ENCODE measurements at regions not wholly inside any gene's neighbourhood (a gene's known extent, or its start where the extent isn't known, plus 50 kb on each side); places are given as distances from the start of the nearest gene placed in this dataset.

DNA sequence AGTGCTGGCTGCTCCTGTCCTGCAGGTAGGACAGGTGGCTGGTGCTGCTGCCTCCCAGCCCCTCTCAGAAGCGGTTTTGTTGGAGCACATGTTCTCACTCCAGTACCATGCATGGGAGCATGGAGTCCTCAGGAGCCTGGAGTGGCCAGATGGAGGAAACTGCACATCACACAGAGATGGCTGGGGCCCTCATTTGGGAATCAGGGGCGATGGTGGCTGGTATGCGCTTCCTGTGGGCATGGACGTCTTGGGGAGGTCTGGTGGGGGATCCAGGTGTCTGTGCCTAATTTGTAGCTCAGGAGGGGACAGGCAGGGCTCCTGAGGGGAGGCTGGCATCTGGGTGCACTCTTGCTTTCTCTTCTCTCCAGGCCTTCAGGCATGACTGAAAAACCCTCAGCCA is 168.2 kb downstream of the KLF13 start:
- intact Hi-C loops (cut with DNase I; ENCODE audit: low total_unique reads) (no loop called here), in situ Hi-C loops (cut with MboI; ENCODE audit: low pct_ligation_motif_present in 1 of 4, low pct_unique_long_range_greater_than_20kb in 1 of 4, low sequenced_read_pairs in 3 of 4) (loop anchor here in 3 of 4 donors (5.0 to 10.0 kb wide), 4 partner anchors 60 to 300 kb away; no protein-coding TSS in a partner anchor)
- DNase-seq = no peak
- 93% methylated on average over 4 of the region's 4 CpGs; no CpG with 5 or more reads in 1 of the 2 donors for WGBS, 2 donors (ENCODE audit: low coverage in 1 of 2)
- no peak overlapping the region for H3K4me3 ChIP-seq
- no peak for TF ChIP-seq POLR2AphosphoS5 (IDR thresholded peaks at IDR 0.05)
- TF ChIP-seq, protein P1, sequence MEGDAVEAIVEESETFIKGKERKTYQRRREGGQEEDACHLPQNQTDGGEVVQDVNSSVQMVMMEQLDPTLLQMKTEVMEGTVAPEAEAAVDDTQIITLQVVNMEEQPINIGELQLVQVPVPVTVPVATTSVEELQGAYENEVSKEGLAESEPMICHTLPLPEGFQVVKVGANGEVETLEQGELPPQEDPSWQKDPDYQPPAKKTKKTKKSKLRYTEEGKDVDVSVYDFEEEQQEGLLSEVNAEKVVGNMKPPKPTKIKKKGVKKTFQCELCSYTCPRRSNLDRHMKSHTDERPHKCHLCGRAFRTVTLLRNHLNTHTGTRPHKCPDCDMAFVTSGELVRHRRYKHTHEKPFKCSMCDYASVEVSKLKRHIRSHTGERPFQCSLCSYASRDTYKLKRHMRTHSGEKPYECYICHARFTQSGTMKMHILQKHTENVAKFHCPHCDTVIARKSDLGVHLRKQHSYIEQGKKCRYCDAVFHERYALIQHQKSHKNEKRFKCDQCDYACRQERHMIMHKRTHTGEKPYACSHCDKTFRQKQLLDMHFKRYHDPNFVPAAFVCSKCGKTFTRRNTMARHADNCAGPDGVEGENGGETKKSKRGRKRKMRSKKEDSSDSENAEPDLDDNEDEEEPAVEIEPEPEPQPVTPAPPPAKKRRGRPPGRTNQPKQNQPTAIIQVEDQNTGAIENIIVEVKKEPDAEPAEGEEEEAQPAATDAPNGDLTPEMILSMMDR (IDR thresholded peaks at IDR 0.05) = no peak
- no peak for TF ChIP-seq POLR2A (IDR thresholded peaks at IDR 0.05)
- no peak for TF ChIP-seq EP300 (IDR thresholded peaks at IDR 0.05; ENCODE audit: low read depth)
- no peaks in the 10 kb centered on the region for H3K27me3 ChIP-seq
- no peaks in the 10 kb centered on the region for H3K36me3 ChIP-seq
- no peak overlapping the region for H3K27ac ChIP-seq
- H3K4me1 ChIP-seq = peaks cover 0 to 16% (median 8%) of the 10 kb centered on the region in 4 donors
- H3K9me3 ChIP-seq = peaks cover 3 to 6% of the 10 kb centered on the region in 2 donors

GRCh38 chr15:31495281-31495680 is 168.6 kb downstream of the KLF13 start:
- Histone ChIP-seq H3K27ac (no peak overlapping the region), H3K27me3 (no peaks in the 10 kb centered on the region), H3K4me3 (no peak overlapping the region), H3K4me1 (peaks cover 0 to 13% (median 3%) of the 10 kb centered on the region in 4 donors), H3K36me3 (no peaks in the 10 kb centered on the region), H3K9me3 (peaks cover 3 to 6% of the 10 kb centered on the region in 2 donors)
- no peak for DNase-seq
- intact Hi-C loops (cut with DNase I; ENCODE audit: low total_unique reads) (no loop called here), in situ Hi-C loops (cut with MboI; ENCODE audit: low pct_ligation_motif_present in 1 of 4, low pct_unique_long_range_greater_than_20kb in 1 of 4, low sequenced_read_pairs in 3 of 4) (loop anchor here in 2 of 4 donors (10.0 kb wide), 3 partner anchors 60 to 300 kb away; no protein-coding TSS in a partner anchor)
- TF ChIP-seq EP300 (IDR thresholded peaks at IDR 0.05; ENCODE audit: low read depth) = no peak
- no peak for TF ChIP-seq POLR2AphosphoS5 (IDR thresholded peaks at IDR 0.05)
- no peak for TF ChIP-seq POLR2A (IDR thresholded peaks at IDR 0.05)
- TF ChIP-seq, protein P1 (IDR thresholded peaks at IDR 0.05) = no peak
- WGBS, 2 donors (ENCODE audit: low coverage in 1 of 2) = 89% methylated on average over 4 of the region's 4 CpGs; no CpG with 5 or more reads in 1 of the 2 donors

- 69% methylated on average over 2 of the region's 2 CpGs; no CpG with 5 or more reads in 1 of the 2 donors for WGBS, 2 donors (ENCODE audit: low coverage in 1 of 2)
- Histone ChIP-seq H3K4me1 (peaks cover 0 to 13% (median 3%) of the 10 kb centered on the region in 4 donors), H3K27ac (no peak overlapping the region), H3K36me3 (no peaks in the 10 kb centered on the region), H3K4me3 (no peak overlapping the region), H3K9me3 (no peaks in the 10 kb centered on the region), H3K27me3 (no peaks in the 10 kb centered on the region)
- TF ChIP-seq, protein P1 (IDR thresholded peaks at IDR 0.05) = no peak
- no peak for TF ChIP-seq POLR2A (IDR thresholded peaks at IDR 0.05)
- in situ Hi-C loops (cut with MboI; ENCODE audit: low pct_ligation_motif_present in 1 of 4, low pct_unique_long_range_greater_than_20kb in 1 of 4, low sequenced_read_pairs in 3 of 4) = loop anchor here in 2 of 4 donors (10.0 kb wide), 3 partner anchors 63 to 303 kb away; no protein-coding TSS in a partner anchor
- DNase-seq = no peak
- intact Hi-C loops (cut with DNase I; ENCODE audit: low total_unique reads) = no loop called here
Observed at GRCh38 chr15:31497838-31498237, 171.2 kb downstream of the KLF13 start.

GRCh38 chr15:31498329-31498728 is 171.7 kb downstream of the KLF13 start:
- in situ Hi-C loops (cut with MboI; ENCODE audit: low pct_ligation_motif_present in 1 of 4, low pct_unique_long_range_greater_than_20kb in 1 of 4, low sequenced_read_pairs in 3 of 4) = loop anchor here in 2 of 4 donors (10.0 kb wide), 3 partner anchors 64 to 304 kb away; no protein-coding TSS in a partner anchor

More at GRCh38 chr15:31498329-31498728, 171.7 kb downstream of the KLF13 start:
- Histone ChIP-seq H3K36me3 (no peaks in the 10 kb centered on the region), H3K9me3 (no peaks in the 10 kb centered on the region), H3K27me3 (no peaks in the 10 kb centered on the region), H3K4me3 (no peak overlapping the region), H3K4me1 (peaks cover 0 to 13% (median 3%) of the 10 kb centered on the region in 4 donors), H3K27ac (peak overlapping the region in 1 of 4 donors; percentile 40)
- TF ChIP-seq, protein P1 (IDR thresholded peaks at IDR 0.05) = peak in 1 of 5 experiments; percentile 35
- no peak for TF ChIP-seq POLR2AphosphoS5 (IDR thresholded peaks at IDR 0.05)
- intact Hi-C loops (cut with DNase I; ENCODE audit: low total_unique reads) = no loop called here
- WGBS, 2 donors (ENCODE audit: low coverage in 1 of 2) = 20 to 56% methylated on average over 1 of the region's 1 CpG
- no peak for DNase-seq

Measured in transverse colon (tissue), 4 donors.